ENCODE measurements at regions not wholly inside any gene's neighbourhood (a gene's known extent, or its start where the extent isn't known, plus 50 kb on each side); places are given as distances from the start of the nearest gene placed in this dataset.

GRCh38 chr3:95901948-95902347 is 912.4 kb upstream of the EPHA6 start:
- 0 out of 2 replicates have a peak, but pooled peaks cover 4% of the 10 kb centered on the region for H3K9me3 ChIP-seq (ENCODE audit: insufficient read depth, low read length)
- H3K79me2 ChIP-seq (ENCODE audit: insufficient read depth, low read length), result no peaks in the 10 kb centered on the region
- TF ChIP-seq CTCF (IDR thresholded peaks at IDR 0.05; ENCODE audit: insufficient read depth, low read length, poor library complexity, severe bottlenecking), result no peak
- no peak for TF ChIP-seq EZH2phosphoT487 (conservative IDR thresholded peaks at IDR 0.05; ENCODE audit: low read length)
- no peak overlapping the region for H3K4me2 ChIP-seq (ENCODE audit: low read depth, low read length, poor library complexity, severe bottlenecking)
- H2AFZ ChIP-seq (ENCODE audit: low read depth, low read length, severe bottlenecking), result no peak overlapping the region
- no peak overlapping the region for H3K27ac ChIP-seq (ENCODE audit: low read depth, low read length)
- no peak overlapping the region for H3K9ac ChIP-seq (ENCODE audit: low read length)
- no peaks in the 10 kb centered on the region for H3F3A ChIP-seq (ENCODE audit: insufficient read depth)
- H4K20me1 ChIP-seq (ENCODE audit: low read depth, low read length), result no peaks in the 10 kb centered on the region
- H3K4me3 ChIP-seq (ENCODE audit: insufficient read depth, low read length, poor library complexity, severe bottlenecking), result no peak overlapping the region
- no peaks in the 10 kb centered on the region for H3K27me3 ChIP-seq (ENCODE audit: low read length)
- no peaks in the 10 kb centered on the region for H3K36me3 ChIP-seq (ENCODE audit: low read length)
- no peaks in the 10 kb centered on the region for H3K9me2 ChIP-seq (replicated peaks; ENCODE audit: insufficient read depth, low read length)

- Histone ChIP-seq H2AFZ (ENCODE audit: low read depth, low read length, severe bottlenecking) (no peak overlapping the region), H3K79me2 (ENCODE audit: insufficient read depth, low read length) (no peaks in the 10 kb centered on the region), H3K27ac (ENCODE audit: low read depth, low read length) (no peak overlapping the region), H3K9me2 (replicated peaks; ENCODE audit: insufficient read depth, low read length) (no peaks in the 10 kb centered on the region), H3K4me3 (ENCODE audit: insufficient read depth, low read length, poor library complexity, severe bottlenecking) (no peak overlapping the region), H3K27me3 (ENCODE audit: low read length) (no peaks in the 10 kb centered on the region), H3K9me3 (ENCODE audit: insufficient read depth, low read length) (0 out of 2 replicates have a peak, but pooled peaks cover 5% of the 10 kb centered on the region), H3K4me2 (ENCODE audit: low read depth, low read length, poor library complexity, severe bottlenecking) (no peak overlapping the region), H3K9ac (ENCODE audit: low read length) (no peak overlapping the region), H3K36me3 (ENCODE audit: low read length) (no peaks in the 10 kb centered on the region), H4K20me1 (ENCODE audit: low read depth, low read length) (no peaks in the 10 kb centered on the region), H3F3A (ENCODE audit: insufficient read depth) (no peaks in the 10 kb centered on the region)
- TF ChIP-seq CTCF (IDR thresholded peaks at IDR 0.05; ENCODE audit: insufficient read depth, low read length, poor library complexity, severe bottlenecking), result no peak
- no peak for TF ChIP-seq EZH2phosphoT487 (conservative IDR thresholded peaks at IDR 0.05; ENCODE audit: low read length)
These were observed 909.2 kb upstream of the EPHA6 start for GRCh38 chr3:95905182-95905581.

GRCh38 chr3:95911767-95912166 is 902.6 kb upstream of the EPHA6 start:
- Histone ChIP-seq H3K27ac (ENCODE audit: low read depth, low read length) (no peak overlapping the region), H2AFZ (ENCODE audit: low read depth, low read length, severe bottlenecking) (no peak overlapping the region), H3K4me2 (ENCODE audit: low read depth, low read length, poor library complexity, severe bottlenecking) (no peak overlapping the region), H3K36me3 (ENCODE audit: low read length) (no peaks in the 10 kb centered on the region), H3F3A (ENCODE audit: insufficient read depth) (no peaks in the 10 kb centered on the region), H3K9me3 (ENCODE audit: insufficient read depth, low read length) (peaks cover 19% of the 10 kb centered on the region; the same call in 1 of the 2 replicates), H3K4me3 (ENCODE audit: insufficient read depth, low read length, poor library complexity, severe bottlenecking) (no peak overlapping the region), H3K9ac (ENCODE audit: low read length) (no peak overlapping the region), H3K27me3 (ENCODE audit: low read length) (no peaks in the 10 kb centered on the region), H3K79me2 (ENCODE audit: insufficient read depth, low read length) (no peaks in the 10 kb centered on the region), H3K9me2 (replicated peaks; ENCODE audit: insufficient read depth, low read length) (no peaks in the 10 kb centered on the region), H4K20me1 (ENCODE audit: low read depth, low read length) (no peaks in the 10 kb centered on the region)
- no peak for TF ChIP-seq CTCF (IDR thresholded peaks at IDR 0.05; ENCODE audit: insufficient read depth, low read length, poor library complexity, severe bottlenecking)
- TF ChIP-seq EZH2phosphoT487 (conservative IDR thresholded peaks at IDR 0.05; ENCODE audit: low read length), result no peak
